ENCODE measurements at regions not wholly inside any gene's neighbourhood (a gene's known extent, or its start where the extent isn't known, plus 50 kb on each side); places are given as distances from the start of the nearest gene placed in this dataset.

DNA sequence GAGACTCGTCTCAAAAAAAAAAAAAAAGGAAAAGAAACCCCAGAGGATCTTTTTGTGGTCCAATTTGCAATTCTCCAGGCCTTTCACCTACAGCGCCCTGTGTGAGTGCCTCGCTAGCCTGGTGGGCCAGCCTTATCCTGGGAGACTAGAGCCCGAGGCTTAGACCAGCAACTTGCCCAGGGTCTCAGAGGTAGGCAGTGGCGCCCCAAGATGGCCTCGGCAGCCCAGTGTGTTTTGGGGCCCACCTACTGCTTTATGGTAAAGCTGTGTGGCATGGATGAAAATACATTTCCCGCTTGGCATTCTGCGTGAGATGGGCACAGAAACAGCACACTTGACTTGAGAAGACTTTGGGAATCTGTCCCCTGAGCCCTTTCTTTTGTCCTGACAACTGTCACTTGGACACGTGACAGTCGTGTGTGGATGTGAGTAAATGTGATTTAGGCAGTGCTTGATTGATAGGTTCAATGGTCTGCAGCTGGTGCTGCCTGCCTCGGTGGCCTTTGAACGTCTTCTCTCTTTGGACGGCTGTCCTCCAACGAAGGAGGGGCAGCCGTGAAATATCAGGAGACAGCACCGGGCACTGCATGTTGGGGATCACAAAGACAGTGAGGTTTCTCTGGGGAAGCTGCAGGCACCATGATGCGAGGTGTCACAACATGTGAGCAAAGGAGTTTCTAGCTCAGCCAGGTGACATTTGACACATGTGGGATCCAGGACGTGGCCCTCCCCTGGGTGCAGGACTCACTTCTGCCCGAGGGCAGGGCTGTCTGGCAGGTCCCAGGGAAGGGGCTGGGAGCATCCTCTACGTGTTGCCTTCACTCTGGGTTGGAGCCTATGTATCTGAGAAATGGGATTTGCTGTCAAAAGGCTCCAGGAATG, 209.5 kb upstream of the TWIST2 start:
- TF ChIP-seq CTCF (IDR thresholded peaks at IDR 0.05; ENCODE audit: low read length) (no peak), EZH2phosphoT487 (IDR thresholded peaks at IDR 0.05; ENCODE audit: low read length) (no peak), EZH2 (optimal IDR thresholded peaks at IDR 0.05; ENCODE audit: low read depth, low read length) (no peak)
